A549 (cell line): ENCODE measurements at regions not wholly inside any gene's neighbourhood (a gene's known extent, or its start where the extent isn't known, plus 50 kb on each side); places are given as distances from the start of the nearest gene placed in this dataset.

ENCODE experiments used
- ATAC-seq, 2 experiments: fragments of 200-7000 bp in 1 of 2; fragments of >200 bp in 1 of 2; cut with Nextera tagmentation in 1 of 2; cut with Tn5 transposase in 1 of 2; 3 replicates each; pipeline versions ENCODE4 v1.8.0 to v1.9.1; 2018 to 2020; ENCODE audit warnings: mild to moderate bottlenecking in 1 of 2, moderate library complexity in 1 of 2
- CTCF ChIA-PET: fragments of 300-600 bp; sonication (Branson Sonifier 250); formaldehyde crosslinking; extraction: SDS; loops from one replicate; lab custom pipeline; 2021; ENCODE audit warnings: antibody characterized with exemption, inconsistent platforms; lab: Yijun Ruan, JAX
- POLR2A ChIA-PET: fragments of 350-600 bp; formaldehyde crosslinking; extraction: SDS; loops from one replicate; lab custom pipeline; 2021; ENCODE audit warnings: antibody characterized with exemption, inconsistent platforms; lab: Yijun Ruan, JAX
- DNase-seq, 2 experiments: peaks; one replicate each; pipeline versions ENCODE4 v3.0.0 to v3.0.0-alpha.2; 2011 to 2016; ENCODE audit warnings: low read depth in 1 of 2, low spot score in 1 of 2
- FAIRE-seq: peaks from 2 replicates; lab custom pipeline; 2011; peaks lifted over from hg19 to GRCh38; lab: Jason Lieb, UNC
- H3K27ac ChIP-seq, 2 experiments: fragments of >200 bp; sonication (Bioruptor Twin); formaldehyde crosslinking; 3 replicates each; pipeline ENCODE4 v1.5.1; 2016 to 2017
- H3K4me1 ChIP-seq: fragments of >200 bp; sonication (Bioruptor Twin); formaldehyde crosslinking; 3 replicates; pipeline ENCODE4 v1.6.1; 2016
- H3K4me2 ChIP-seq: fragments of >200 bp; sonication (Bioruptor Twin); formaldehyde crosslinking; 3 replicates; pipeline ENCODE4 v1.6.1; 2016
- H3K4me3 ChIP-seq: fragments of >200 bp; sonication (Bioruptor Twin); formaldehyde crosslinking; 3 replicates; pipeline ENCODE4 v1.5.1; 2016
- H3K9me3 ChIP-seq: fragments of >200 bp; sonication (Bioruptor Twin); formaldehyde crosslinking; 3 replicates; pipeline ENCODE4 v1.6.1; 2016
- BHLHE40 ChIP-seq: IDR thresholded peaks from 2 replicates; pipeline ENCODE4 v1.6.1; 2012; ENCODE audit warnings: low read depth, low read length, inconsistent platforms
- CBX2 ChIP-seq: fragments of 200-600 bp; sonication (generic); IDR thresholded peaks from 2 replicates; pipeline ENCODE4 v1.6.1; 2016; ENCODE audit warnings: low read depth, mild to moderate bottlenecking, borderline replicate concordance
- CBX8 ChIP-seq: fragments of 200-600 bp; sonication (generic); IDR thresholded peaks from 2 replicates; pipeline ENCODE4 v1.6.1; 2016
- CHD4 ChIP-seq: fragments of 200-600 bp; sonication (generic); IDR thresholded peaks from 2 replicates; pipeline ENCODE4 v1.6.1; 2016; ENCODE audit warnings: antibody characterized with exemption, mild to moderate bottlenecking, borderline replicate concordance
- EHF ChIP-seq: fragments of 250-450 bp; sonication (Bioruptor Pico); IDR thresholded peaks from 2 replicates; pipeline ENCODE4 v1.5.0; 2020; ENCODE audit warnings: mild to moderate bottlenecking
- FOXS1 ChIP-seq: fragments of 250-450 bp; sonication (Bioruptor Pico); IDR thresholded peaks from 2 replicates; pipeline ENCODE4 v1.5.0; 2020; ENCODE audit warnings: mild to moderate bottlenecking, moderate library complexity
- HOXA7 ChIP-seq: fragments of 250-450 bp; sonication (Bioruptor Pico); IDR thresholded peaks from 2 replicates; pipeline ENCODE4 v1.5.0; 2020; ENCODE audit warnings: mild to moderate bottlenecking, moderate library complexity
- HOXB5 ChIP-seq: fragments of 250-450 bp; sonication (Bioruptor Pico); IDR thresholded peaks from 2 replicates; pipeline ENCODE4 v1.5.0; 2020; ENCODE audit warnings: mild to moderate bottlenecking, moderate library complexity
- JUN ChIP-seq, 2 experiments: fragments of >200 bp; sonication (Bioruptor Twin); formaldehyde crosslinking; IDR thresholded peaks; 2 replicates in 1 of 2; 3 replicates in 1 of 2; pipeline ENCODE4 v1.6.1; 2016 to 2017
- MAFK ChIP-seq: fragments of 450-650 bp; IDR thresholded peaks from 2 replicates; pipeline ENCODE4 v1.6.1; 2014; ENCODE audit not compliant: partially characterized antibody
- MYC ChIP-seq: IDR thresholded peaks from 2 replicates; pipeline ENCODE4 v1.6.1; 2012; ENCODE audit warnings: mild to moderate bottlenecking, inconsistent platforms, low read length, improper control_type of control experiment, borderline replicate concordance
- NR3C1 ChIP-seq: fragments of >200 bp; sonication (Bioruptor Twin); formaldehyde crosslinking; IDR thresholded peaks from 3 replicates; pipeline ENCODE4 v1.6.1; 2017
- PHF8 ChIP-seq: fragments of 200-600 bp; sonication (generic); IDR thresholded peaks from 2 replicates; pipeline ENCODE4 v1.6.1; 2016; ENCODE audit warnings: low read depth, mild to moderate bottlenecking, antibody characterized with exemption, moderate library complexity, borderline replicate concordance
- RAD21 ChIP-seq, 2 experiments: fragments of >200 bp in 1 of 2; sonication (Bioruptor Twin) in 1 of 2; formaldehyde crosslinking in 1 of 2; IDR thresholded peaks in 1 of 2; conservative IDR thresholded peaks in 1 of 2; 2 replicates in 1 of 2; 3 replicates in 1 of 2; pipeline ENCODE4 v1.6.1; 2012 to 2018; ENCODE audit warnings: inconsistent platforms in 1 of 2
- RCOR1 ChIP-seq: fragments of 150-350 bp; IDR thresholded peaks from 2 replicates; pipeline ENCODE4 v1.6.1; 2014; ENCODE audit warnings: antibody characterized with exemption, low read length, low read depth
- TP53 ChIP-seq: fragments of 250-450 bp; sonication (Bioruptor Pico); IDR thresholded peaks from 2 replicates; pipeline ENCODE4 v1.5.0; 2021; ENCODE audit warnings: mild to moderate bottlenecking, moderate library complexity
- ZC3H11A ChIP-seq: fragments of 450-650 bp; IDR thresholded peaks from 2 replicates; pipeline ENCODE4 v1.6.1; 2014; ENCODE audit warnings: antibody characterized with exemption, mild to moderate bottlenecking
- ZFP36 ChIP-seq: fragments of 450-650 bp; IDR thresholded peaks from 2 replicates; pipeline ENCODE4 v1.6.1; 2014; ENCODE audit warnings: borderline replicate concordance; ENCODE audit not compliant: partially characterized antibody
- ZNF302 ChIP-seq: fragments of 250-450 bp; sonication (Bioruptor Pico); IDR thresholded peaks from 2 replicates; pipeline ENCODE4 v1.9.0; 2021; ENCODE audit warnings: inconsistent platforms, mild to moderate bottlenecking, moderate library complexity
- ZSCAN20 ChIP-seq: fragments of 250-450 bp; sonication (Bioruptor Pico); IDR thresholded peaks from 2 replicates; pipeline ENCODE4 v1.8.0; 2022; ENCODE audit warnings: mild to moderate bottlenecking, moderate library complexity
- WGBS: methylation state at CpG from one replicate; pipeline ENCODE4 v1.1.6; 2017; ENCODE audit errors: missing lambda C conversion rate; 5-methylcytosine and 5-hydroxymethylcytosine counted together
- TF ChIP-seq, protein P1 (sequence below): fragments of >200 bp; sonication (Bioruptor Twin); formaldehyde crosslinking; IDR thresholded peaks from 3 replicates; pipeline ENCODE4 v1.6.1; 2016
- TF ChIP-seq, protein P2 (sequence below): fragments of 200-600 bp; sonication (generic); IDR thresholded peaks from 2 replicates; pipeline ENCODE4 v1.6.1; 2016; ENCODE audit warnings: antibody characterized with exemption, mild to moderate bottlenecking, moderate library complexity
- TF ChIP-seq, protein P3 (sequence below): fragments of 450-650 bp; IDR thresholded peaks from 2 replicates; pipeline ENCODE4 v1.6.1; 2014; ENCODE audit warnings: antibody characterized with exemption
- TF ChIP-seq, protein P4 (sequence below): IDR thresholded peaks from 2 replicates; pipeline ENCODE4 v1.6.1; 2012

DNA sequence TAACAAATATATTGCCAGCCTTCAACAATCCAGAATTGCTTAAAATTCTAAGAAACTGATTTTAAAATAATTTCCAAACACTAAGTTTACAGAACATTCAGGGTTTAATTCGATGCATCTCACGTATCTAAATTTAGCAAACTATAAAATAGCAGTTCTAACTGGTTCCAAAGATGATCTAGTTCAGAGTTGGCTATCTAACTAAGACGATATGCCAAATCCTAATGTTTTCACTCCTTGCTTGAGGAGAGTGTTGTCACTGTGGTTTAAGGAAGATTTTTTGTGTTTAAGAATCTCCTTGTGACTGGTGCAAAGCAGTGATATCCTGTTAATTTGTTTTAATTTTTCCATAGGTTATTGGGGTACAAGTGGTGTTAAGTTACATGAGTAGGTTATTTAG, 311.5 kb upstream of the ID4 start (continued):
- TF ChIP-seq, protein P1, sequence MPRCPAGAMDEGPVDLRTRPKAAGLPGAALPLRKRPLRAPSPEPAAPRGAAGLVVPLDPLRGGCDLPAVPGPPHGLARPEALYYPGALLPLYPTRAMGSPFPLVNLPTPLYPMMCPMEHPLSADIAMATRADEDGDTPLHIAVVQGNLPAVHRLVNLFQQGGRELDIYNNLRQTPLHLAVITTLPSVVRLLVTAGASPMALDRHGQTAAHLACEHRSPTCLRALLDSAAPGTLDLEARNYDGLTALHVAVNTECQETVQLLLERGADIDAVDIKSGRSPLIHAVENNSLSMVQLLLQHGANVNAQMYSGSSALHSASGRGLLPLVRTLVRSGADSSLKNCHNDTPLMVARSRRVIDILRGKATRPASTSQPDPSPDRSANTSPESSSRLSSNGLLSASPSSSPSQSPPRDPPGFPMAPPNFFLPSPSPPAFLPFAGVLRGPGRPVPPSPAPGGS = no peak
- TF ChIP-seq CBX8 = no peak

DNA sequence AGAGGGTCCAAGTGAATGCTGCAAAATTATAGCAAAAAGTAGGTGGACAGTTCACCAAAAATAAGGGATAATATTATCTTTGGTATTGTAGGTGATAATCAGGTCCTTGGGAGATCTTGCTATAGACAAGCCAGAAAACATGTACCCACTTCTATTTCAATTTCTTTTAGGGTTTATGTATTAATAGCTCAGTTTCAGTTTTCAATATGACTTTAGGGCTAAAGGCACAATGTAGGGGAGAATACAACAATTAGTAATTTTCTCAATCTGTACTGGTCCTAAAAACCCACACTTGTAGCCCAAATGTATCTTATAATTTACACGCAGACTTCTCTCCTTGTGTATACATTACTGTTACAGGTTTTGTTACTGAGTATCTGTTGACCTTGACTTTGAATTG, 307.0 kb upstream of the ID4 start:
- 65% methylated on average over 1 of the region's 1 CpG for WGBS
- FAIRE-seq = no peak
- POLR2A ChIA-PET = no interaction called here
- no peaks in the 10 kb centered on the region for H3K9me3 ChIP-seq
- no peak overlapping the region for H3K4me2 ChIP-seq
- TF ChIP-seq RAD21 (conservative IDR thresholded peaks at IDR 0.05 in 1 of 2, IDR thresholded peaks at IDR 0.05 in 1 of 2) (no peak), NR3C1 (no peak), EHF (CRISPR knock-in tag) (no peak), JUN (IDR thresholded peaks at IDR 0.05) (no peak), TP53 (CRISPR knock-in tag) (no peak), CHD4 (no peak), ZSCAN20 (CRISPR knock-in tag) (no peak), HOXA7 (CRISPR knock-in tag) (no peak), ZFP36 (no peak), ZC3H11A (no peak), ZNF302 (no peak), MYC (no peak)
- TF ChIP-seq, protein P2, sequence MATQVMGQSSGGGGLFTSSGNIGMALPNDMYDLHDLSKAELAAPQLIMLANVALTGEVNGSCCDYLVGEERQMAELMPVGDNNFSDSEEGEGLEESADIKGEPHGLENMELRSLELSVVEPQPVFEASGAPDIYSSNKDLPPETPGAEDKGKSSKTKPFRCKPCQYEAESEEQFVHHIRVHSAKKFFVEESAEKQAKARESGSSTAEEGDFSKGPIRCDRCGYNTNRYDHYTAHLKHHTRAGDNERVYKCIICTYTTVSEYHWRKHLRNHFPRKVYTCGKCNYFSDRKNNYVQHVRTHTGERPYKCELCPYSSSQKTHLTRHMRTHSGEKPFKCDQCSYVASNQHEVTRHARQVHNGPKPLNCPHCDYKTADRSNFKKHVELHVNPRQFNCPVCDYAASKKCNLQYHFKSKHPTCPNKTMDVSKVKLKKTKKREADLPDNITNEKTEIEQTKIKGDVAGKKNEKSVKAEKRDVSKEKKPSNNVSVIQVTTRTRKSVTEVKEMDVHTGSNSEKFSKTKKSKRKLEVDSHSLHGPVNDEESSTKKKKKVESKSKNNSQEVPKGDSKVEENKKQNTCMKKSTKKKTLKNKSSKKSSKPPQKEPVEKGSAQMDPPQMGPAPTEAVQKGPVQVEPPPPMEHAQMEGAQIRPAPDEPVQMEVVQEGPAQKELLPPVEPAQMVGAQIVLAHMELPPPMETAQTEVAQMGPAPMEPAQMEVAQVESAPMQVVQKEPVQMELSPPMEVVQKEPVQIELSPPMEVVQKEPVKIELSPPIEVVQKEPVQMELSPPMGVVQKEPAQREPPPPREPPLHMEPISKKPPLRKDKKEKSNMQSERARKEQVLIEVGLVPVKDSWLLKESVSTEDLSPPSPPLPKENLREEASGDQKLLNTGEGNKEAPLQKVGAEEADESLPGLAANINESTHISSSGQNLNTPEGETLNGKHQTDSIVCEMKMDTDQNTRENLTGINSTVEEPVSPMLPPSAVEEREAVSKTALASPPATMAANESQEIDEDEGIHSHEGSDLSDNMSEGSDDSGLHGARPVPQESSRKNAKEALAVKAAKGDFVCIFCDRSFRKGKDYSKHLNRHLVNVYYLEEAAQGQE = no peak
- TF ChIP-seq, all 56 proteins: peak for 0
- DNase-seq (no peak), ATAC-seq (no peak)
- Histone ChIP-seq H3K27ac (no peak overlapping the region), H3K4me3 (no peak overlapping the region), H3K4me1 (no peaks in the 10 kb centered on the region)
- CTCF ChIA-PET = no interaction called here

DNA sequence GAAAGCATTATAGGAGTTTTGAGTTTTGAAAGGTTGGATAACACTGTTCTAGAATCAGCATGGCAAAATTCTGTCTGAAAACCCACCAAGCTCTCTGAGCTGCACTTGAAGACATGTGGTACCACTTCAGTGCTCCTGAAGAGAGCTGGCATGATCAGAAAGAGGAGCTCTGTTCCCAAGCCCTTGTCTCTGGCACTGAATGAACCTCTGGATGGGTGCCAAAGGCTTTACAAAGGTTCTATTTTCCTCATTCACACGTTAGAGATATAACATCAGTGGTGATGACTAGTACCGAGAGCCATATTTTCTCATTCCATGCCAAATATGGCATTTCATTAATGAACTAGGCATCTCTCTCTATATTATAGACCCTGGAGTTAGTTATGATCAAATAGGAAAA, 301.8 kb upstream of the ID4 start:
- WGBS = 40% methylated on average over 2 of the region's 2 CpGs
- H3K27ac ChIP-seq = no peak overlapping the region
- ATAC-seq (no peak), DNase-seq (no peak), FAIRE-seq (no peak)
- H3K4me2 ChIP-seq = no peak overlapping the region
- no peak for TF ChIP-seq HOXB5
- no peak for TF ChIP-seq TP53 (CRISPR knock-in tag)
- TF ChIP-seq JUN (IDR thresholded peaks at IDR 0.05) = no peak
- TF ChIP-seq, protein P3, sequence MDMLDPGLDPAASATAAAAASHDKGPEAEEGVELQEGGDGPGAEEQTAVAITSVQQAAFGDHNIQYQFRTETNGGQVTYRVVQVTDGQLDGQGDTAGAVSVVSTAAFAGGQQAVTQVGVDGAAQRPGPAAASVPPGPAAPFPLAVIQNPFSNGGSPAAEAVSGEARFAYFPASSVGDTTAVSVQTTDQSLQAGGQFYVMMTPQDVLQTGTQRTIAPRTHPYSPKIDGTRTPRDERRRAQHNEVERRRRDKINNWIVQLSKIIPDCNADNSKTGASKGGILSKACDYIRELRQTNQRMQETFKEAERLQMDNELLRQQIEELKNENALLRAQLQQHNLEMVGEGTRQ = no peak
- no peak for TF ChIP-seq ZFP36
- TF ChIP-seq PHF8 = no peak
- no peak for TF ChIP-seq ZNF302
- no peak for TF ChIP-seq CBX2
- TF ChIP-seq, protein P4, sequence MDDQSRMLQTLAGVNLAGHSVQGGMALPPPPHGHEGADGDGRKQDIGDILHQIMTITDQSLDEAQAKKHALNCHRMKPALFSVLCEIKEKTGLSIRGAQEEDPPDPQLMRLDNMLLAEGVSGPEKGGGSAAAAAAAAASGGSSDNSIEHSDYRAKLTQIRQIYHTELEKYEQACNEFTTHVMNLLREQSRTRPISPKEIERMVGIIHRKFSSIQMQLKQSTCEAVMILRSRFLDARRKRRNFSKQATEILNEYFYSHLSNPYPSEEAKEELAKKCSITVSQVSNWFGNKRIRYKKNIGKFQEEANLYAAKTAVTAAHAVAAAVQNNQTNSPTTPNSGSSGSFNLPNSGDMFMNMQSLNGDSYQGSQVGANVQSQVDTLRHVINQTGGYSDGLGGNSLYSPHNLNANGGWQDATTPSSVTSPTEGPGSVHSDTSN = no peak
- TF ChIP-seq, protein P1 = no peak
- TF ChIP-seq ZC3H11A = no peak
- no peak for TF ChIP-seq BHLHE40
- no peak for TF ChIP-seq RCOR1
- TF ChIP-seq MAFK = no peak
- TF ChIP-seq FOXS1 = no peak
- H3K9me3 ChIP-seq = no peaks in the 10 kb centered on the region
- no peak overlapping the region for H3K4me3 ChIP-seq
- no peaks in the 10 kb centered on the region for H3K4me1 ChIP-seq
- POLR2A ChIA-PET = no interaction called here
- CTCF ChIA-PET = no interaction called here
